ENCODE measurements at regions not wholly inside any gene's neighbourhood (a gene's known extent, or its start where the extent isn't known, plus 50 kb on each side); places are given as distances from the start of the nearest gene placed in this dataset.

DNA sequence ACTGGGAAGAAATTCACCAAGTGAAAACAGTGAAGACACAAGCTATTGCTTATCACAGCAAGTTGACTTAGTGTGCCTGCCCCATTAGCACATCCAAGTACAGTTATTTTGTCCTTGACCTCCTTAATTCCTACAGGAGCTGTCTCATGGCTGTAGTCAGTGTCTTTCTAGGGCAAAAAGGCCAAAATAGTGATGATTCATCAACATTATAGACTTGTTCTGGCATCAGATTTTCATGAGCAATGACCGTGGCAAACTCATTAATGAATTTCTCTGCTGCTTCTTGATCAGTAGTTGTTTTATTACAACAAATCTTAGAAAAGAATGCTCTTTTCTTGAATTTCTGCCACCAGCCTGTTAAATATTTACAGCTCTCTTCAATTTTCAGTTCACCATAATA, 1169.3 kb upstream of the DDX18 start:
- TF ChIP-seq POLR2A (IDR thresholded peaks at IDR 0.05) = no peak
- TF ChIP-seq POLR2AphosphoS5 (IDR thresholded peaks at IDR 0.05) = no peak
- TF ChIP-seq, protein P1, sequence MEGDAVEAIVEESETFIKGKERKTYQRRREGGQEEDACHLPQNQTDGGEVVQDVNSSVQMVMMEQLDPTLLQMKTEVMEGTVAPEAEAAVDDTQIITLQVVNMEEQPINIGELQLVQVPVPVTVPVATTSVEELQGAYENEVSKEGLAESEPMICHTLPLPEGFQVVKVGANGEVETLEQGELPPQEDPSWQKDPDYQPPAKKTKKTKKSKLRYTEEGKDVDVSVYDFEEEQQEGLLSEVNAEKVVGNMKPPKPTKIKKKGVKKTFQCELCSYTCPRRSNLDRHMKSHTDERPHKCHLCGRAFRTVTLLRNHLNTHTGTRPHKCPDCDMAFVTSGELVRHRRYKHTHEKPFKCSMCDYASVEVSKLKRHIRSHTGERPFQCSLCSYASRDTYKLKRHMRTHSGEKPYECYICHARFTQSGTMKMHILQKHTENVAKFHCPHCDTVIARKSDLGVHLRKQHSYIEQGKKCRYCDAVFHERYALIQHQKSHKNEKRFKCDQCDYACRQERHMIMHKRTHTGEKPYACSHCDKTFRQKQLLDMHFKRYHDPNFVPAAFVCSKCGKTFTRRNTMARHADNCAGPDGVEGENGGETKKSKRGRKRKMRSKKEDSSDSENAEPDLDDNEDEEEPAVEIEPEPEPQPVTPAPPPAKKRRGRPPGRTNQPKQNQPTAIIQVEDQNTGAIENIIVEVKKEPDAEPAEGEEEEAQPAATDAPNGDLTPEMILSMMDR (IDR thresholded peaks at IDR 0.05) = no peak
- no peak for TF ChIP-seq EP300 (IDR thresholded peaks at IDR 0.05)
- Histone ChIP-seq H3K27ac (no peak overlapping the region), H3K9me3 (no peaks in the 10 kb centered on the region), H3K4me3 (no peak overlapping the region), H3K36me3 (no peaks in the 10 kb centered on the region), H3K27me3 (no peaks in the 10 kb centered on the region), H3K4me1 (no peaks in the 10 kb centered on the region)
- 50 to 63% methylated on average over 1 of the region's 1 CpG for WGBS, 2 donors (ENCODE audit: low coverage in 1 of 2)
- ATAC-seq = no peak

GRCh38 chr2:116668691-116669090, 1145.8 kb upstream of the DDX18 start:
- Histone ChIP-seq H3K9me3 (no peaks in the 10 kb centered on the region), H3K4me1 (no peaks in the 10 kb centered on the region), H3K27ac (no peak overlapping the region), H3K27me3 (no peaks in the 10 kb centered on the region), H3K36me3 (no peaks in the 10 kb centered on the region), H3K4me3 (no peak overlapping the region)
- ATAC-seq = no peak
- TF ChIP-seq POLR2A (IDR thresholded peaks at IDR 0.05) (no peak), EP300 (IDR thresholded peaks at IDR 0.05) (no peak), POLR2AphosphoS5 (IDR thresholded peaks at IDR 0.05) (no peak)
- TF ChIP-seq, protein P1 (IDR thresholded peaks at IDR 0.05) = no peak
- WGBS, 2 donors (ENCODE audit: low coverage in 1 of 2) = 63 to 75% methylated on average over 1 of the region's 1 CpG

DNA sequence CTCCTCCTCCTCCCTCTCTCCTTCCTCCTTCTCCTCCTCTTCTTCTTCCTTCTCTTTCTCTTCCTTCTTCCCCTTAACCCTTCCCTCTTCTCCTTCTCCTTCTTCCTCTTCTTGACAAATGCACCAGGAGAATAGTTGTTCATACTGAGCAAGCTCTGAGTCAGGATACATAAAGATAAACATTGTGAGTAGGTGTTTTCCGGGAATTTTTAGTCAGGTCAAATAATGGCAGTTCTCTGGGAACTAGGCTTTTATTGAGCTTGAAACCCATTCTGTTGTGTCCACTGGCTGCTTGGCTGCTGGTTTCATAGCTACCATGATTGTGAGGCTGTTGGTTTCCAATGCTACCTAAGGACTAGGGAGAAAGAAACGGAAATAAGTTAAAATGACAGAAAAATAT, 1144.7 kb upstream of the DDX18 start:
- 48 to 52% methylated on average over 2 of the region's 2 CpGs for WGBS, 2 donors (ENCODE audit: low coverage in 1 of 2)
- H3K36me3 ChIP-seq = no peaks in the 10 kb centered on the region

GRCh38 chr2:116674188-116674587, 1140.3 kb upstream of the DDX18 start:
- no peak for ATAC-seq
- Histone ChIP-seq H3K4me1 (no peaks in the 10 kb centered on the region), H3K27me3 (no peaks in the 10 kb centered on the region), H3K36me3 (no peaks in the 10 kb centered on the region), H3K9me3 (no peaks in the 10 kb centered on the region), H3K4me3 (no peak overlapping the region), H3K27ac (no peak overlapping the region)
- TF ChIP-seq, protein P1 (IDR thresholded peaks at IDR 0.05) = no peak
- TF ChIP-seq POLR2AphosphoS5 (IDR thresholded peaks at IDR 0.05) = no peak
- no peak for TF ChIP-seq EP300 (IDR thresholded peaks at IDR 0.05)
- no peak for TF ChIP-seq POLR2A (IDR thresholded peaks at IDR 0.05)

More for the DNA sequence above, 1144.7 kb upstream of the DDX18 start:
- Histone ChIP-seq H3K4me3 (no peak overlapping the region), H3K9me3 (no peaks in the 10 kb centered on the region), H3K27ac (no peak overlapping the region), H3K4me1 (no peaks in the 10 kb centered on the region), H3K27me3 (no peaks in the 10 kb centered on the region)
- TF ChIP-seq POLR2A (IDR thresholded peaks at IDR 0.05) = no peak
- TF ChIP-seq POLR2AphosphoS5 (IDR thresholded peaks at IDR 0.05) = no peak
- no peak for TF ChIP-seq EP300 (IDR thresholded peaks at IDR 0.05)
- TF ChIP-seq, protein P1 (IDR thresholded peaks at IDR 0.05) = no peak
- ATAC-seq = no peak

GRCh38 chr2:116676776-116677175, 1137.7 kb upstream of the DDX18 start:
- H3K27me3 ChIP-seq = no peaks in the 10 kb centered on the region
- 63 to 68% methylated on average over 2 of the region's 2 CpGs for WGBS, 2 donors (ENCODE audit: low coverage in 1 of 2)
- TF ChIP-seq EP300 (IDR thresholded peaks at IDR 0.05) (no peak), POLR2A (IDR thresholded peaks at IDR 0.05) (no peak), POLR2AphosphoS5 (IDR thresholded peaks at IDR 0.05) (no peak)
- TF ChIP-seq, protein P1 (IDR thresholded peaks at IDR 0.05) = no peak
- H3K27ac ChIP-seq = no peak overlapping the region
- no peak for ATAC-seq
- no peaks in the 10 kb centered on the region for H3K9me3 ChIP-seq
- no peaks in the 10 kb centered on the region for H3K36me3 ChIP-seq
- no peaks in the 10 kb centered on the region for H3K4me1 ChIP-seq
- H3K4me3 ChIP-seq = no peak overlapping the region

Data from gastroesophageal sphincter (tissue), 4 donors.